K562 (cell line): ENCODE measurements at regions not wholly inside any gene's neighbourhood (a gene's known extent, or its start where the extent isn't known, plus 50 kb on each side); places are given as distances from the start of the nearest gene placed in this dataset.

Experiments used
- CEBPB ChIP-seq: fragments of 450-650 bp; IDR thresholded peaks from 2 replicates; pipeline ENCODE4 v1.6.1; 2016; ENCODE audit warnings: missing genetic modification characterization, missing compliant biosample characterization
- CGGBP1 ChIP-seq: fragments of 250-450 bp; sonication (Bioruptor Pico); IDR thresholded peaks from 2 replicates; pipeline ENCODE4 v1.9.0; 2021; ENCODE audit warnings: mild to moderate bottlenecking
- ELF1 ChIP-seq: fragments of 200-800 bp; sonication (Bioruptor generic); IDR thresholded peaks from 2 replicates; pipeline ENCODE4 v1.6.1; 2016; ENCODE audit warnings: missing genetic modification characterization, missing compliant biosample characterization
- GTF2A2 ChIP-seq: IDR thresholded peaks from 2 replicates; pipeline ENCODE4 v1.6.1; 2016; ENCODE audit warnings: mild to moderate bottlenecking, missing genetic modification characterization, missing compliant biosample characterization
- NFIC ChIP-seq: fragments of 450-650 bp; IDR thresholded peaks from 2 replicates; pipeline ENCODE4 v1.6.1; 2017; ENCODE audit warnings: mild to moderate bottlenecking, inconsistent platforms
- SAP30 ChIP-seq: fragments of 200-600 bp; sonication (generic); IDR thresholded peaks from 2 replicates; pipeline ENCODE4 v1.6.1; 2012; ENCODE audit warnings: borderline replicate concordance, low read depth, mild to moderate bottlenecking, moderate library complexity, low read length, control low read depth, inconsistent platforms; ENCODE audit not compliant: insufficient read depth, poor library complexity, severe bottlenecking

GRCh38 chr14:40983604-40984003 lies 623.1 kb upstream of the LRFN5 start:
- TF ChIP-seq SAP30 (no peak), CEBPB (tag) (no peak), NFIC (no peak), ELF1 (tag) (no peak), CGGBP1 (CRISPR knock-in tag) (no peak), GTF2A2 (no peak)
